Astrocyte (in vitro differentiated cells and primary cell): ENCODE measurements at regions not wholly inside any gene's neighbourhood (a gene's known extent, or its start where the extent isn't known, plus 50 kb on each side); places are given as distances from the start of the nearest gene placed in this dataset.

Experiments used
- EZH2 ChIP-seq: IDR thresholded peaks from 2 replicates; pipeline ENCODE4 v1.6.1; 2012; ENCODE audit warnings: mild to moderate bottlenecking, low read length, inconsistent platforms; ENCODE audit not compliant: insufficient read depth
- TF ChIP-seq, protein P1 (sequence below): IDR thresholded peaks from 2 replicates; pipeline ENCODE4 v1.5.1; 2011; ENCODE audit warnings: low read depth, mild to moderate bottlenecking, inconsistent platforms, low read length, moderate library complexity; ENCODE audit not compliant: insufficient read depth

- no peak for TF ChIP-seq EZH2
- TF ChIP-seq, protein P1, sequence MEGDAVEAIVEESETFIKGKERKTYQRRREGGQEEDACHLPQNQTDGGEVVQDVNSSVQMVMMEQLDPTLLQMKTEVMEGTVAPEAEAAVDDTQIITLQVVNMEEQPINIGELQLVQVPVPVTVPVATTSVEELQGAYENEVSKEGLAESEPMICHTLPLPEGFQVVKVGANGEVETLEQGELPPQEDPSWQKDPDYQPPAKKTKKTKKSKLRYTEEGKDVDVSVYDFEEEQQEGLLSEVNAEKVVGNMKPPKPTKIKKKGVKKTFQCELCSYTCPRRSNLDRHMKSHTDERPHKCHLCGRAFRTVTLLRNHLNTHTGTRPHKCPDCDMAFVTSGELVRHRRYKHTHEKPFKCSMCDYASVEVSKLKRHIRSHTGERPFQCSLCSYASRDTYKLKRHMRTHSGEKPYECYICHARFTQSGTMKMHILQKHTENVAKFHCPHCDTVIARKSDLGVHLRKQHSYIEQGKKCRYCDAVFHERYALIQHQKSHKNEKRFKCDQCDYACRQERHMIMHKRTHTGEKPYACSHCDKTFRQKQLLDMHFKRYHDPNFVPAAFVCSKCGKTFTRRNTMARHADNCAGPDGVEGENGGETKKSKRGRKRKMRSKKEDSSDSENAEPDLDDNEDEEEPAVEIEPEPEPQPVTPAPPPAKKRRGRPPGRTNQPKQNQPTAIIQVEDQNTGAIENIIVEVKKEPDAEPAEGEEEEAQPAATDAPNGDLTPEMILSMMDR = no peak
These were observed 650.8 kb upstream of the SGO1 start for GRCh38 chr3:20836801-20837200.
